Smooth muscle cell (in vitro differentiated cells): ENCODE measurements at regions not wholly inside any gene's neighbourhood (a gene's known extent, or its start where the extent isn't known, plus 50 kb on each side); places are given as distances from the start of the nearest gene placed in this dataset.
"Not testable (repeated sequence)": the region's sequence is repeated elsewhere in the genome, so short reads cannot be mapped to it uniquely, and the experiment has no call there.

Experiments used
- DNase-seq: peaks from one replicate; lab custom pipeline; 2025; ENCODE audit not compliant: unreplicated experiment; lab: John Stamatoyannopoulos, UW
- H2AFZ ChIP-seq: fragments of 200-600 bp; sonication (generic); 2 replicates; pipeline ENCODE4 v1.6.0; 2016; ENCODE audit warnings: antibody characterized with exemption, low read depth, mild to moderate bottlenecking
- H3F3A ChIP-seq: fragments of 200-600 bp; sonication (generic); 2 replicates; pipeline ENCODE4 v1.6.0; 2017; ENCODE audit warnings: antibody characterized with exemption, low read depth
- H3K27ac ChIP-seq: fragments of 200-600 bp; sonication (generic); 2 replicates; pipeline ENCODE4 v1.5.1; 2016; ENCODE audit warnings: low read depth, mild to moderate bottlenecking
- H3K27me3 ChIP-seq: fragments of 200-600 bp; sonication (generic); 2 replicates; pipeline ENCODE4 v1.6.1; 2016; ENCODE audit warnings: low read depth, mild to moderate bottlenecking
- H3K36me3 ChIP-seq: fragments of 200-600 bp; sonication (generic); 2 replicates; pipeline ENCODE4 v1.5.1; 2016; ENCODE audit warnings: low read depth
- H3K4me1 ChIP-seq: fragments of 200-600 bp; sonication (generic); 2 replicates; pipeline ENCODE4 v1.5.1; 2016; ENCODE audit warnings: low read depth
- H3K4me2 ChIP-seq: fragments of 200-600 bp; sonication (generic); 2 replicates; pipeline ENCODE4 v1.6.0; 2016; ENCODE audit warnings: mild to moderate bottlenecking
- H3K4me3 ChIP-seq: fragments of 200-600 bp; sonication (generic); 2 replicates; pipeline ENCODE4 v1.5.1; 2016; ENCODE audit warnings: mild to moderate bottlenecking
- H3K79me2 ChIP-seq: fragments of 200-600 bp; sonication (generic); 2 replicates; pipeline ENCODE4 v1.6.0; 2016; ENCODE audit warnings: low read depth, mild to moderate bottlenecking
- H3K9ac ChIP-seq: fragments of 200-600 bp; sonication (generic); 2 replicates; pipeline ENCODE4 v1.6.0; 2016; ENCODE audit warnings: low read depth
- H3K9me3 ChIP-seq: fragments of 200-600 bp; sonication (generic); replicated peaks from 2 replicates; pipeline ENCODE4 v1.5.1; 2016; ENCODE audit warnings: low read depth
- H4K20me1 ChIP-seq: fragments of 200-600 bp; sonication (generic); 2 replicates; pipeline ENCODE4 v1.6.0; 2016; ENCODE audit warnings: low read depth
- WGBS: methylation state at CpG from one replicate; pipeline ENCODE4 v1.1.7; 2016; ENCODE audit warnings: low lambda C conversion rate; 5-methylcytosine and 5-hydroxymethylcytosine counted together
- TF ChIP-seq, protein P1 (sequence below): fragments of 200-600 bp; sonication (generic); IDR thresholded peaks from 2 replicates; pipeline ENCODE4 v1.5.1; 2017; ENCODE audit warnings: borderline replicate concordance, mild to moderate bottlenecking, antibody characterized with exemption; ENCODE audit not compliant: insufficient read depth, poor library complexity, severe bottlenecking

DNA sequence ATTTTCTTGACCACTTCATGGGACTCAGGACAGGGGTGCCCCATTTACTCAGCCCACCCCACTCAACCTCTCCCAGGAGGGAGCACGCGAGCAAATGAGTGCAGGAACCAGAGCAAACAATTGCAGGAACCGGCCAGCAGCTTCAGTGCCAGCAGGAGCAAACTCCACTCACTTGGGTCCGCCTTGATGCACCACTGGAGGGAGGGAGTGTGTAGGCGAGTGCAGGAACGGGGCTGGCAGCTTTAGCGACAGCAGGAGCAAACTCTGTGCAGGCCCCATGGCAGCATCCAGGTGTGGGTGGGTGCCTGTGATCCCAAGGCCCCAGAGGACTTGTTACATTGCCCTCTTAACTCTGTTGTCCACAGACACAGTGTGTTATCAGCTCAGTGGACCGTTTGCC is 1667.3 kb upstream of the CELF4 start:
- Histone ChIP-seq H3K9me3 (no peaks in the 10 kb centered on the region), H3K4me2 (no peak overlapping the region), H3K4me3 (no peak overlapping the region), H3K79me2 (no peaks in the 10 kb centered on the region), H2AFZ (no peak overlapping the region), H3K27ac (no peak overlapping the region), H3K27me3 (no peaks in the 10 kb centered on the region), H3K4me1 (no peaks in the 10 kb centered on the region), H3K36me3 (no peaks in the 10 kb centered on the region), H3F3A (no peaks in the 10 kb centered on the region), H4K20me1 (no peaks in the 10 kb centered on the region), H3K9ac (no peak overlapping the region)
- TF ChIP-seq, protein P1, sequence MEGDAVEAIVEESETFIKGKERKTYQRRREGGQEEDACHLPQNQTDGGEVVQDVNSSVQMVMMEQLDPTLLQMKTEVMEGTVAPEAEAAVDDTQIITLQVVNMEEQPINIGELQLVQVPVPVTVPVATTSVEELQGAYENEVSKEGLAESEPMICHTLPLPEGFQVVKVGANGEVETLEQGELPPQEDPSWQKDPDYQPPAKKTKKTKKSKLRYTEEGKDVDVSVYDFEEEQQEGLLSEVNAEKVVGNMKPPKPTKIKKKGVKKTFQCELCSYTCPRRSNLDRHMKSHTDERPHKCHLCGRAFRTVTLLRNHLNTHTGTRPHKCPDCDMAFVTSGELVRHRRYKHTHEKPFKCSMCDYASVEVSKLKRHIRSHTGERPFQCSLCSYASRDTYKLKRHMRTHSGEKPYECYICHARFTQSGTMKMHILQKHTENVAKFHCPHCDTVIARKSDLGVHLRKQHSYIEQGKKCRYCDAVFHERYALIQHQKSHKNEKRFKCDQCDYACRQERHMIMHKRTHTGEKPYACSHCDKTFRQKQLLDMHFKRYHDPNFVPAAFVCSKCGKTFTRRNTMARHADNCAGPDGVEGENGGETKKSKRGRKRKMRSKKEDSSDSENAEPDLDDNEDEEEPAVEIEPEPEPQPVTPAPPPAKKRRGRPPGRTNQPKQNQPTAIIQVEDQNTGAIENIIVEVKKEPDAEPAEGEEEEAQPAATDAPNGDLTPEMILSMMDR = no peak
- no peak for DNase-seq
- 94% methylated on average over 8 of the region's 8 CpGs for WGBS

DNA sequence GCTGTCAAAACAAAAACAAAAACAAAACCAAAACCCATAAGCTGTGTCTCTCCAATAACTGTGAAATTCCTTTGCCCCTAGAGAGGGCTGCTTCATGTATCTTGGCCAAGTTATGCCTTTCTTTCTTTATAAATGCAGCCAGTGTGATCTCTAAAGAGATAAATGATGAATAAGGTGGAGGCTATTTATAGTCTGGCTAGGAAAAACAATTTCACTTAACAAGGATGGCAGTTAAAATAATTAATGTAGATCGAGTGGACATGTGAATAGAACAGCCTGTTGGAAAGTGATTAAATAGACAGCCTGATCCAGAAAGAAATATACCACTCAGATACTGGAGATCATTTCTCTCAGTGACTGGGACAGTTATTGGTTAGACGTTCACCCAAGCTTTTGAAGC is 1666.9 kb upstream of the CELF4 start:
- H3K4me3 ChIP-seq = no peak overlapping the region
- H3K4me2 ChIP-seq = no peak overlapping the region
- H3K79me2 ChIP-seq = no peaks in the 10 kb centered on the region
- H3K4me1 ChIP-seq = no peaks in the 10 kb centered on the region
- DNase-seq = no peak
- H3K27me3 ChIP-seq = no peaks in the 10 kb centered on the region
- H4K20me1 ChIP-seq = no peaks in the 10 kb centered on the region
- WGBS = 92% methylated on average over 2 of the region's 2 CpGs
- no peak overlapping the region for H2AFZ ChIP-seq
- H3K9ac ChIP-seq = no peak overlapping the region
- no peaks in the 10 kb centered on the region for H3F3A ChIP-seq
- no peaks in the 10 kb centered on the region for H3K9me3 ChIP-seq
- H3K36me3 ChIP-seq = no peaks in the 10 kb centered on the region
- TF ChIP-seq, protein P1 = no peak
- no peak overlapping the region for H3K27ac ChIP-seq

DNA sequence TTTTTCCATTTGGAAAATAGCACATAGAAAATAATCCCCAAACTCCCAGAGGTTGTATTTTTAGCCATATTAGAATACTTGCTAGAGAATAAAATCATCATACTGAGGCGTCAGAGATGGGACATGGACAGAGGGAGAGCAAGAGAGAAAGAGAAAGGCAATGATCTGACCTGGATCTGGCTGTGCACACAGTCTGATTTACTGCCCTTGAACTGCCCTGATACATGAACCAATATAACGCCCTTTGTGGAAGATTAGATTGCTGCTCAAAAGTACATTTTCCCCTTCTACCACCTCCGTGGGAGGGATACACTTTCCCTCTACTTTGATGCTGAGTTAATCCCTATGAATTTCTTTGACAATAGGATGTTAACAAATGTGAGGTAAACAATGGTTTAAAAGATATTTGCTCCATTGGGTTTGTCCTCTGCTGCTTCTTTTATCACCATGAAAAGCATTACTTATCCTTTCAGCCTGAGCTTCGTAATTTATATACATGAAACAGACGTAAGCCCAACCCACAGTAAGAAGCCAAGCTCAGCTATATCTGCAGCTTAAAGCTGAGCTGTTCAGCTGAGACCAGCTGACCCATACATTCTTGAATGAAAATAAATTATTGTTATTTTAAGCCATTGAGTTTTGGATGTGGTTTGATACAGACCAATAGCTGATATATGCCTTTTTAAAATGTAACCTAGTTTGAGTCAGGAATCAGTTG is 1664.6 kb upstream of the CELF4 start:
- Histone ChIP-seq H3K4me1 (no peaks in the 10 kb centered on the region), H3K36me3 (no peaks in the 10 kb centered on the region), H3K4me2 (no peak overlapping the region), H3K79me2 (no peaks in the 10 kb centered on the region), H3F3A (no peaks in the 10 kb centered on the region), H3K9ac (no peak overlapping the region), H4K20me1 (no peaks in the 10 kb centered on the region), H3K4me3 (no peak overlapping the region), H3K27me3 (no peaks in the 10 kb centered on the region), H3K27ac (no peak overlapping the region), H3K9me3 (no peaks in the 10 kb centered on the region), H2AFZ (no peak overlapping the region)
- 76% methylated on average over 5 of the region's 5 CpGs for WGBS
- DNase-seq = no peak
- TF ChIP-seq, protein P1 = no peak

DNA sequence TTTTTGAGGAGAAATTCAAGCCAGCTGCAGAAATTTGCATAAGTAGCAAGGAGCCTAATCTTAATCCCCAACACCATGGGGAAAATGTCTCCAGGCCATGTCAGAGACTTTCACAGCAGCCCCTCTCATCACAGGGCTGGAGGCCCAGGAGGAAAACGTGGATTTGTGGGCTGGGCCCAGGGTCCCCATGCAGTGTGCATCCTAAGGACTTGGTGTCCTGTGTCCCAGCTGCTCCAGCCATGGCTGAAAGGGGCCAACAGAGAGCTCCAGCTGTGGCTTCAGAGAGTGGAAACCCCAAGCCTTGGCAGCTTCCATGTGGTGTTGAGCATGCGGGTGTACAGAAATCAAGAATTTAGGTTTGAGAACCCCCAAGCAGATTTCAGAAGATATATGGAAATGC is 1662.2 kb upstream of the CELF4 start:
- not testable (repeated sequence) for H4K20me1 ChIP-seq, H3K4me3 ChIP-seq, H2AFZ ChIP-seq, H3K9me3 ChIP-seq, H3K27ac ChIP-seq, H3F3A ChIP-seq, H3K79me2 ChIP-seq, H3K9ac ChIP-seq, H3K4me1 ChIP-seq, H3K4me2 ChIP-seq, H3K27me3 ChIP-seq, DNase-seq, H3K36me3 ChIP-seq
- 94% methylated on average over 2 of the region's 2 CpGs for WGBS
